ENCODE measurements at regions not wholly inside any gene's neighbourhood (a gene's known extent, or its start where the extent isn't known, plus 50 kb on each side); places are given as distances from the start of the nearest gene placed in this dataset.
A peak's percentile ranks its signal among the peaks of the same experiment; 100 is the strongest.

- H3K27me3 Mint-ChIP-seq: no peaks in the 10 kb centered on the region
- no peaks in the 10 kb centered on the region for H3K9me3 Mint-ChIP-seq
- DNase-seq: no peak
- H3K4me1 Mint-ChIP-seq (ENCODE audit: low read depth in 2 of 2): peaks cover 18 to 40% of the 10 kb centered on the region in 2 donors
- ATAC-seq (replicated peaks): peak; percentile 62
- no peaks in the 10 kb centered on the region for H3K36me3 Mint-ChIP-seq (ENCODE audit: insufficient read depth)
- peak overlapping the region; percentile 76 to 82 for H3K4me3 Mint-ChIP-seq
- peak overlapping the region; percentile 90 to 97 for H3K27ac Mint-ChIP-seq
Measured at GRCh38 chr9:99720455-99721050, 101.1 kb upstream of the NR4A3 start.

DNA sequence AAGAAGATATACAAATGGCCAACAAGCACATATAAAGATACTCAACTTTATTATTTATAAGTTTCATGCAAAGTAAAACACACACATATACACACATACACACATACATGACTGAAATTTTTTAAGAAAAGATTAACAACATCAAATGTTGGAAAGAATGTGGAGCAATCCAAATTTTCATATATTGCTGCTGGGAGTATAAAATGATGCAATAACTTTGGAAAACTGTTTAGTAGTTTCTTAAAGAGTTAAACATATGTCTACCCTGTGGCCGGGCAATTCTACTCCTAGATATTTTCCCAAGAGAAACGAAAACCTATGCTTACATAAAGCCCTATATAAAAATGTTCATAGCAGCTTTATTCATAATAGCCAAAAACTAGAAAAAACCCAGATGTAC lies 99.8 kb upstream of the NR4A3 start:
- DNase-seq (no peak), ATAC-seq (replicated peaks) (no peak)
- H3K9me3 Mint-ChIP-seq: no peaks in the 10 kb centered on the region
- peaks cover 18 to 40% of the 10 kb centered on the region in 2 donors for H3K4me1 Mint-ChIP-seq (ENCODE audit: low read depth in 2 of 2)
- no peaks in the 10 kb centered on the region for H3K27me3 Mint-ChIP-seq
- no peak overlapping the region for H3K4me3 Mint-ChIP-seq
- no peak overlapping the region for H3K27ac Mint-ChIP-seq
- H3K36me3 Mint-ChIP-seq (ENCODE audit: insufficient read depth): no peaks in the 10 kb centered on the region

DNA sequence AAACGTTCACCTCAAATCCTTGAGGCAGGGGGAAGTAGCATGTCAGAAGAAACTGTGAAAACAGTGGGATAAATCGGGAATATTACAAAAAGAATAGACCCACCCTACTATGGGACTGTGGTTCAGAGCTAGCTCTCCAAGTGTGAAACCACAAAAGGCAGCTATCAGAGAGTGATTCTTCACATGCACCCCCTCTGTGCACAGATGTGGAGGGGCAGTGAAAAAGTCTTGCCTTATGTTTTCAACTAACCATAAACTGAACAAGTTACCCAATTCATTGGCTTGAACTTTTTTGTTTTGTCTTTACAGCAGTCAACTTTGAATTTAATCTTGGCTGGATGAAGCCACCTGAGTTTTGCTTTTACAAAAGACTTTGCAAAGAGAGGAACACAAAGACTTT lies 98.8 kb upstream of the NR4A3 start:
- ATAC-seq (replicated peaks) (peak; percentile 89), DNase-seq (peak; percentile 3 to 10 (median 9))
- Mint-ChIP-seq H3K27me3 (no peaks in the 10 kb centered on the region), H3K4me1 (ENCODE audit: low read depth in 2 of 2) (peaks cover 18 to 40% of the 10 kb centered on the region in 2 donors), H3K4me3 (peak overlapping the region; percentile 13 to 51), H3K9me3 (no peaks in the 10 kb centered on the region), H3K36me3 (ENCODE audit: insufficient read depth) (no peaks in the 10 kb centered on the region), H3K27ac (no peak overlapping the region)

GRCh38 chr9:99724640-99725039 lies 97.0 kb upstream of the NR4A3 start:
- peaks cover 18 to 30% of the 10 kb centered on the region in 2 donors for H3K4me1 Mint-ChIP-seq (ENCODE audit: low read depth in 2 of 2)
- no peaks in the 10 kb centered on the region for H3K9me3 Mint-ChIP-seq
- H3K27me3 Mint-ChIP-seq: no peaks in the 10 kb centered on the region
- H3K27ac Mint-ChIP-seq: no peak overlapping the region
- no peak for ATAC-seq (replicated peaks)
- no peak for DNase-seq
- H3K4me3 Mint-ChIP-seq: no peak overlapping the region
- no peaks in the 10 kb centered on the region for H3K36me3 Mint-ChIP-seq (ENCODE audit: insufficient read depth)

DNA sequence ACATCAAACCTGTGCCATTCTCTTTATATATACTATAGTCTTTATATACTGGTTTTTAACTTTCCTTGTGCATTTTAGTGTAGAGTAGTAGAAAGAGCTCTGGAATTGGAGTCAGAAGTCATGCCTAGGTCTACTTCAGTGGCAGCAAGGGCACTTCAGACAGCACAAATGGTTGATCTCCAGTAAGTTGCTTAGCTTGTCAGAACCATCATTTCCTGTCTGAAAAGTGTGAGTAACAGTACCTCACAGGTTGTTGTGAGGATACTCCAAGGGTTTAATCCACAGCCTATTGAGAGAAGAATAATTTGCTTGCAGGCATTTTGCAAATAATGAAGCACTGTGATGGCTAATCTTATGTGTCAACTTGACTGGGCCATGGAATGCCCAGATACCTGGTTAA lies 95.8 kb upstream of the NR4A3 start:
- Mint-ChIP-seq H3K27ac (no peak overlapping the region), H3K4me1 (ENCODE audit: low read depth in 2 of 2) (peaks cover 7 to 18% of the 10 kb centered on the region in 2 donors), H3K27me3 (no peaks in the 10 kb centered on the region), H3K9me3 (no peaks in the 10 kb centered on the region), H3K36me3 (ENCODE audit: insufficient read depth) (no peaks in the 10 kb centered on the region), H3K4me3 (no peak overlapping the region)
- DNase-seq: no peak
- ATAC-seq (replicated peaks): peak; percentile 56

DNA sequence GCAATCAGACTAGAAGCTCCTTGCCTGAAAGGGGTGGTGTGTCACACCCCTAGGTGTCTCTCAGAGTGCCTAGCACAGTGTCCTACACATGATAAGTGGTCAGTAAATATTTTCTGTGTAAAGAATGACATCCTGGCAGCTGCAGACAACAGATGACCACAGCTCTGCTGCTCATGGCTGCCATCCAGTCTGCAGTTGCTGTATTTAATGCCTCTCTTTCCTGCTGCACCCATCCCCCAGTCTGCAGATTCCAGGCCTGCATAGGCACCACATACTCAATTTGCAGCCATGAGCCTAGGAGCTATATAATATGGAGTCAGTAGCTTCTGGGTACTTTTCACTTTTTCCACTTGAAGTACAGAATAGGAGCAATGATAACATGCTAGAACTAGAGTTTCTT lies 94.9 kb upstream of the NR4A3 start:
- Mint-ChIP-seq H3K27ac (no peak overlapping the region), H3K4me1 (ENCODE audit: low read depth in 2 of 2) (peaks cover 3 to 14% of the 10 kb centered on the region in 2 donors), H3K36me3 (ENCODE audit: insufficient read depth) (no peaks in the 10 kb centered on the region), H3K27me3 (no peaks in the 10 kb centered on the region), H3K4me3 (no peak overlapping the region), H3K9me3 (no peaks in the 10 kb centered on the region)
- DNase-seq: no peak
- no peak for ATAC-seq (replicated peaks)

DNA sequence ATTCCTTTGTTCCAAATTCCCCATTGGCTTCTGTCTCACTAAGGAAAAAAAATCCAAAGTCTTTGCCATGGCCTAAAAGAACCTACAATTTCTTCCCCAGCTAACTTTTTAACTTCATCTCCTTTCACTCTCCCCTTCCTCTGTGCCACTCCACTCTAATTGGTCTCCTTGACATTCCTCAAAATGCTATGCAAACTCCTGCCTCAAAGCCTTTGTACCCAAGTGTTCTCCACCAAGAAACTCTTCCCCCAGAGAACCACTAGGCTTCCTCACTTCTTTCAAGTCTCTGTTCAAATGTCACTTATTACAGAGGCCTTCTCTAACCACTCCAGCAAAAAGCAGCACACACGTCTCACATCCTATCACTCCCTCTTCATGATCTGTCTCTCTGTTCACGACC lies 91.6 kb upstream of the NR4A3 start:
- no peak for DNase-seq
- H3K9me3 Mint-ChIP-seq: no peaks in the 10 kb centered on the region
- no peak overlapping the region for H3K4me3 Mint-ChIP-seq
- ATAC-seq (replicated peaks): no peak
- H3K4me1 Mint-ChIP-seq (ENCODE audit: low read depth in 2 of 2): peaks cover 0 to 1% of the 10 kb centered on the region in 2 donors
- H3K27me3 Mint-ChIP-seq: peaks cover 0 to 5% of the 10 kb centered on the region in 2 donors
- no peaks in the 10 kb centered on the region for H3K36me3 Mint-ChIP-seq (ENCODE audit: insufficient read depth)
- peak overlapping the region in 1 of 2 donors; percentile 2 for H3K27ac Mint-ChIP-seq

DNA sequence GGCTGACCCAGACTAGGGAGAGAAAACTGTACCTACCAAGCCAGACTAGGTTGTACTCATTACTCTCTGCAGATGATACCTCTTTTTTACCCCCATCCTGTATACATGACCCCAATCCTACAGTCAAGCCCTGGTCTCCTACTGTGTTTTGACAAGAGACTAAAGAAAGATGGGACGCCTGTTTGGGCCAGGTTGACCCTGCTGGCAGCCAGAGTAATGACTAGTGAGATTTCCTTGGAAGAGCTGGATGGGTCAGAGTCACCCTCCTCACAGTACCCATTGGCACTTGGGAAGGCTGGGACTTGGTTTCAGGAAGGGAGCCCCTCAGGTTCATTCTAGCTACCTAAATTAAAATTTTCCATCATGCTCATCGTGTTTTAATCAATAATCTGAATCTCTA lies 89.7 kb upstream of the NR4A3 start:
- ATAC-seq (replicated peaks) (no peak), DNase-seq (no peak)
- no peaks in the 10 kb centered on the region for H3K36me3 Mint-ChIP-seq (ENCODE audit: insufficient read depth)
- H3K9me3 Mint-ChIP-seq: no peaks in the 10 kb centered on the region
- H3K27me3 Mint-ChIP-seq: peaks cover under 1 to 9% of the 10 kb centered on the region in 2 donors
- no peak overlapping the region for H3K4me3 Mint-ChIP-seq
- H3K27ac Mint-ChIP-seq: no peak overlapping the region
- H3K4me1 Mint-ChIP-seq (ENCODE audit: low read depth in 2 of 2): peaks cover 0 to 1% of the 10 kb centered on the region in 2 donors

GRCh38 chr9:99732715-99733114 lies 89.0 kb upstream of the NR4A3 start:
- Mint-ChIP-seq H3K4me1 (ENCODE audit: low read depth in 2 of 2) (peaks cover 0 to 1% of the 10 kb centered on the region in 2 donors), H3K27me3 (peaks cover 8 to 16% of the 10 kb centered on the region in 2 donors), H3K27ac (no peak overlapping the region), H3K9me3 (no peaks in the 10 kb centered on the region), H3K36me3 (ENCODE audit: insufficient read depth) (no peaks in the 10 kb centered on the region), H3K4me3 (no peak overlapping the region)
- ATAC-seq (replicated peaks): no peak
- no peak for DNase-seq

DNA sequence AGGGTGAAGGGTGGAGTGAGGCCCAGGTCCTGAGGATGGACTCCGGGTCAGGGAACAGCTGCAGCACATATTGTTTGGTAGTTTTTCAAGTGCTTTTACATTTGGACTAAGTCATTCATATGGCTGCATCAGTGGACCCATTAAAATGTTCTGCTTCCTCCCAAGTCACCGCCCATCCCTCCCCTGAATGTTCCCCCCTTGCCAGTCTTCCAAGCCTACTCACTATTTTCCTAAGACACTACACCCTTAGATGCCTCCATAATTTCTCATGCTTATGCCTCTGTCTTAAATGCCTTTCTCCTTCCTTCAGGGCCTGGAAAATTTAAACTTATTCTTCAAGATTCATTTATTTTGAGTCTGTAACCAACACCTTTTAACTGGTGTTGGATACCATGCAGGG lies 86.6 kb upstream of the NR4A3 start:
- no peak for DNase-seq
- no peaks in the 10 kb centered on the region for H3K36me3 Mint-ChIP-seq (ENCODE audit: insufficient read depth)
- H3K27me3 Mint-ChIP-seq: peaks cover 12 to 20% of the 10 kb centered on the region in 2 donors
- H3K4me1 Mint-ChIP-seq (ENCODE audit: low read depth in 2 of 2): peaks cover 0 to 1% of the 10 kb centered on the region in 2 donors
- no peak for ATAC-seq (replicated peaks)
- H3K4me3 Mint-ChIP-seq: no peak overlapping the region
- H3K9me3 Mint-ChIP-seq: no peaks in the 10 kb centered on the region
- no peak overlapping the region for H3K27ac Mint-ChIP-seq

GRCh38 chr9:99736291-99736690 lies 85.4 kb upstream of the NR4A3 start:
- peaks cover 0 to 1% of the 10 kb centered on the region in 2 donors for H3K4me1 Mint-ChIP-seq (ENCODE audit: low read depth in 2 of 2)
- no peak overlapping the region for H3K4me3 Mint-ChIP-seq

DNA sequence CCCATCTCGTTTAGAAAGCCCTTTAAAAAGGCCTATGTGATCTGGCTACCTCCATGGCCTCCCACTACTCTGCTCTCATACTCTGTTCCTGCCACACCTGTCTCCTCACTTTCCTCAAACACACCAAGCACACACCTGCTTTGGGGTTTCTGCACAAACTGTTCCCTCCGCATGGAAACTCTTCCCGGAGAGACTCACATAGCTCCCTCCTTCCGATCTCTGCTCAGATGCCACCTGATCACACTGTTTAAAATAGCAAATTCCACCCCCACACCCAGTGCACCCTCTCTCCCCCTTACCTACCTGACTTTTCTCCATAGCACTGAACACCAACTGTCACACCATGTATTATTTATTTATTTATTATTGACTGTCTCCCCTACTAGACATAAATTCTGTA lies 84.0 kb upstream of the NR4A3 start:
- Mint-ChIP-seq H3K9me3 (no peaks in the 10 kb centered on the region), H3K27ac (no peak overlapping the region), H3K4me3 (no peak overlapping the region), H3K36me3 (ENCODE audit: insufficient read depth) (no peaks in the 10 kb centered on the region), H3K4me1 (ENCODE audit: low read depth in 2 of 2) (peaks cover 0 to 1% of the 10 kb centered on the region in 2 donors), H3K27me3 (peaks cover 12 to 20% of the 10 kb centered on the region in 2 donors)
- no peak for ATAC-seq (replicated peaks)
- DNase-seq: no peak

More at GRCh38 chr9:99736291-99736690, 85.4 kb upstream of the NR4A3 start:
- no peak for DNase-seq
- no peak for ATAC-seq (replicated peaks)
- H3K27me3 Mint-ChIP-seq: peaks cover 12 to 20% of the 10 kb centered on the region in 2 donors
- H3K36me3 Mint-ChIP-seq (ENCODE audit: insufficient read depth): no peaks in the 10 kb centered on the region
- H3K27ac Mint-ChIP-seq: no peak overlapping the region
- no peaks in the 10 kb centered on the region for H3K9me3 Mint-ChIP-seq

- no peak for ATAC-seq (replicated peaks)
- peaks cover under 1 to 2% of the 10 kb centered on the region in 2 donors for H3K27me3 Mint-ChIP-seq
- H3K36me3 Mint-ChIP-seq (ENCODE audit: insufficient read depth): no peaks in the 10 kb centered on the region
Measured at GRCh38 chr9:99743006-99743405, 78.7 kb upstream of the NR4A3 start.

GRCh38 chr9:99743455-99743854 lies 78.2 kb upstream of the NR4A3 start:
- DNase-seq: no peak
- Mint-ChIP-seq H3K4me3 (no peak overlapping the region), H3K36me3 (ENCODE audit: insufficient read depth) (no peaks in the 10 kb centered on the region)

More at GRCh38 chr9:99743006-99743405, 78.7 kb upstream of the NR4A3 start:
- Mint-ChIP-seq H3K4me1 (ENCODE audit: low read depth in 2 of 2) (no peaks in the 10 kb centered on the region), H3K4me3 (no peak overlapping the region), H3K27ac (no peak overlapping the region), H3K9me3 (no peaks in the 10 kb centered on the region)
- no peak for DNase-seq

More at GRCh38 chr9:99743455-99743854, 78.2 kb upstream of the NR4A3 start:
- H3K9me3 Mint-ChIP-seq: no peaks in the 10 kb centered on the region
- H3K4me1 Mint-ChIP-seq (ENCODE audit: low read depth in 2 of 2): no peaks in the 10 kb centered on the region
- H3K27ac Mint-ChIP-seq: no peak overlapping the region
- no peaks in the 10 kb centered on the region for H3K27me3 Mint-ChIP-seq
- ATAC-seq (replicated peaks): no peak

Measured in effector memory CD8-positive, alpha-beta T cell (primary cell).